Activated CD4-positive, alpha-beta T cell treated with anti-CD3 and anti-CD28 coated beads for 4 hours (primary cell): ENCODE measurements at regions not wholly inside any gene's neighbourhood (a gene's known extent, or its start where the extent isn't known, plus 50 kb on each side); places are given as distances from the start of the nearest gene placed in this dataset.

Experiments used
- DNase-seq, 2 donors: peaks; one replicate each; pipeline ENCODE4 v3.0.0-alpha.2; 2020

DNA sequence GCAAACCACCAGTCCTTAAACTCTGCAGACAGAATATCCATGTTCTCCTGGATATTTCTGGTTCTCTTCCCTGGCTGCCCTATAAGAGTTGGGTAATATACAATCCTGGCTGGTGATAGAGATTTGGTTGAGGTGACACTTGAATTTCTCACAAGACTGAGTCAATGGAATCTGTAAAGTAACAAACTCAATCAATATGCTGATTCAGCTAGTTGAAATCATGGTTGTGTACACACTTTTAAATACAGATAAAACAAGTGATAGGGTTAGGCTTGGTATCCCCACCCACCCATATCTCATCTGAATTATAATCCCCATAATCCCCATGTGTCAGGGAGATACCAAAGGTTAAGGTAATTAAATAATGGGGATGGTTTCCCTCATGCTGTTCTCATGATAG is 349.2 kb upstream of the MAD2L1 start:
- DNase-seq, result no peak

- no peak for DNase-seq
Observed at GRCh38 chr4:120406960-120407359, 340.3 kb upstream of the MAD2L1 start.

- DNase-seq, result no peak
Observed at GRCh38 chr4:120403296-120403695, 336.6 kb upstream of the MAD2L1 start.

GRCh38 chr4:120400441-120400840 is 333.8 kb upstream of the MAD2L1 start:
- no peak for DNase-seq

DNA sequence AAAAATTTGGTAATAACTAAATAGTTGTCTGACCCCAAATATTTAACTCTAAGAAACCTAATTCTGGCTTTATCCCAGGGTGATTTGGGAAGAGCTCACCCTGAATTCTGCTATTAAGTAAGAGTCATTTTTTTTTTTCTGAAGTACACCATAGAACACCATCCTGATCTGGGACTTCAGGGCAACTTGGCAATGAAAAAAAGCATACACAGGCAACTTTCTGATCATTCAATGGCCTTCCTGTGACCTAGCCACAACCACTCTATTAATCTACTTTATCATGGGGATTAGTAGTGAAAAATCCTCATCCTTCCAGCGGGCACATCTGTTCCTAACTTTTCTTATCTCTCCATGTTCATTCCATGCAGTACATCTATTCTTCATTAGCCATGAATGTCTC is 333.2 kb upstream of the MAD2L1 start:
- no peak for DNase-seq

GRCh38 chr4:120395746-120396145 is 329.1 kb upstream of the MAD2L1 start:
- no peak for DNase-seq

GRCh38 chr4:120355881-120356280 is 289.2 kb upstream of the MAD2L1 start:
- no peak for DNase-seq

DNA sequence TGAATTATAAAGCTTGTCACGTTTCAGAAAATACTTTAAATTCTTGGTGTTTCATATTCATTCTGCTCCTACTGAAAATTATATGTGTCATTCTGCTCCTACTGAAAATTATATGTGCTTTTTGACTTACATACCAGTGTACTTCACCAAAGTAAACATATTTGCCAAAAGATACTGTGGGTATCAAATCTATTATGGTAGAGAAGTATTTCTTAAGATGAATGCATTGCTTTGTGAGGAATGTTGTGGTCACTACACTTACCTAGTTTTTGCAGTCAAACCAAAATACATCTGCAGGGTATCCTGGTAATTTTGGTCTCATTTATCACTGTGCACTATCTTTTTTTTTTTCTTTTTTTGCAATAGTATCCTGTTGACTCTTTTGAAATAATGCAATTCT is 287.7 kb upstream of the MAD2L1 start:
- no peak for DNase-seq

DNA sequence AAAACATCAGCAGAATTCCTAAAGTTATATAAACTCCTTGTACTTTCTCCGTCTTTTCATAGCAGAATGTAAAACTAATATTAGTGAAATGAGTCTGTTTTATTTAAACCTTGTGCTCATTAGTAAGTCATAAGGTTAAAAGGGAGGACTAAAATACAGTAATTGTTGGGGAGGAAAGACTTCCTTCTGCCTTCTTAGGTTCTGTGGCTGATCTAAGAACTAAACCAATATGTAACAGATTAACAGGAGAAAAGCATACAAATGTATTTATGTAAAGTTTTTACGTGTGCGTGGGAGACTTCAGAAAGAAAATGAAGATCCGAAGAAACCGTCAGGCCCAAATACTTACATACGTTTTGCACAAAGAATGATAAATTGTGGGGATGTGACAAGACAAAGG is 286.6 kb upstream of the MAD2L1 start:
- no peak for DNase-seq

DNA sequence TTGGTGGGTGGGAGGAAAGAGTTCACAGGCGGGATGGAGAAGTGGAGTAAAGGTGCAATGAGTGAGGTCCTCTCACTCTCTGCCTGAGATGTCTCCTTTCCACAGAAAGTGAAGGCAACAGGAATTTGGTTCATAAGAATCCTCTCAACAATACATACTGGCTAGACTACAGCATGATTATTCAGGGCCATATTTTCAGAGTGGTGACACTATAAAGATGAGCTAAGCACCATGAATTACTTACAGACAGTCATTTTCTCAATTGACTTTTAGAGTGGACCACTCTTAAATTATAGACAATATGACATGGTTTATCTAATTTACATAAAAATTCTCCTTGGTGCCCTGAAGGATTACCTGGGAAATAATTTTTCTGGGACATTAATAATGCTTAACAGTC is 286.1 kb upstream of the MAD2L1 start:
- DNase-seq, result no peak

DNA sequence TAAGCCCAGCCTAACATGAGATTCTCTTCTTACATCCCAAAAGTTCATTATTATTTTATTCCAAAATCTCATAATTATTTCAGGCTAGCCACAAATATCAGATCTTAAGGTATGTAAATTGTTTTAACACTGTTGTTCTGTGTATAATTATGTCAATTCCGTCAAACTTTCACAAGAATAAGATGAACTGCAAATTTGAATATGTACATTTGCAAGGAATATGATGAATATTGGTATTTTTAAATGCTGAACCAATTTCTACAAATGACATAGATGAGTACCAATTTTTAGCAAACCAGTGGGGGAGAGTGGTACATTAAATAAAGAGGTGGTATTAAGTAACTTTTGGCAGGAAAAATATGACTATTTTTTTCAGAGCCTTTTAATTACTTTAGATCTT is 282.3 kb upstream of the MAD2L1 start:
- no peak for DNase-seq

DNA sequence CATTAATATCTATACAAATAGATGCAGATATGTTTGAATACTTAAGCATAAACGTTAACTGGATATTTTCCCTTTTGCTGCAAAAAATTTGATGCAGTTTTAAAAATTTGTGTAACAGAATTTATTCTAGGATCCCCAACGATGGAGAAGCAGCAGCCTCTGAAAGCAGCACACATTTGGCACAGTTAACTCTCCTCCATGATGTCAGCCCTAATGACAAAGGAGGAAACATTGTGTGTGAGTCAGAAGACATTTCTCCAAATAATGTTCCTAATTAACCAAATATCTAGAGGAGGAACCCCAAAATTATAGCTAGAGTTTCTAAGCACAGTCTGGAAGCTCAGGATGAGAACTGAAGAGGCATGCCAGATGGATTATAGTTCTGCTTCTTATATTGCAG is 281.9 kb upstream of the MAD2L1 start:
- no peak for DNase-seq

DNA sequence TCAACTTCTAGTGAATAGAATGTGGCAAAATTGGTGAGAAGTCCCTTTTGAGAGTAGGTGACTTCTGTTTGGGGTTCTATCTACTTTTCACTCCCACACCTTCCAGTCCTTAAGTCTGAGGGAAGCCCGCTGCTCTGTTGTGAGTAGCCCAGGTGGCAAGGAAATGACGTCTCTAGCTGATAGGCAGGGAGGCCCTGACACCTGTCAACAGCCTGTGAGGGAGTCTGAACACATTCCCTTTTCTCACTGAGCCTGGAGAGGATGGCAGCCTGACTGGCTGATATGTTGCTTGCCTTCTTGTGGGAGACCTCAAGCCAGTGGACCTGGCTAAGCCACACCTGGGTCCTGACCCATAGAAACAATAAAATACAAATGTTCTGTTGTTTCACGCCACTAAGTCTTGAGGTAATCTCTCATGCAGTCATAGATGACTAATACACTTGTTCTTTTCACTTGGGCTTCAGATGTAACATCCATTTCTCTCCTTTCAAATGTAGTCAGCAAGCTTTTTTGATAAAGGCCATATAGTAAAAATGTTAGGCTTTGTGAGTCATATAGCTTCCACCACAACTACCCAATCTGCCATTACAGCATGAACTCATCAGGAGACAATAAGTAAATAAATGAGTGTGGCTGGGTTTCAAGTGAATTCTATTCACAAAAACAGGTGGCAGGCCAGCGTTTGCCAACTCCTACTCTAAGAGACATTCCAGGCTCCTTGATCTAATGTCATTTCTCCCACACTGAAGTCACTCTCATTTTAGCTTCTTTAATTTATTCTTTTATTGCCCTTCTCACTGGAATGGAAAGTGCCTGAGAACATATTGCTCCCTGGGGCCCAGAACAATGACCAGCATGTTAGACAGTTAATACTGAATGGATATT is 265.1 kb upstream of the MAD2L1 start:
- no peak for DNase-seq

DNA sequence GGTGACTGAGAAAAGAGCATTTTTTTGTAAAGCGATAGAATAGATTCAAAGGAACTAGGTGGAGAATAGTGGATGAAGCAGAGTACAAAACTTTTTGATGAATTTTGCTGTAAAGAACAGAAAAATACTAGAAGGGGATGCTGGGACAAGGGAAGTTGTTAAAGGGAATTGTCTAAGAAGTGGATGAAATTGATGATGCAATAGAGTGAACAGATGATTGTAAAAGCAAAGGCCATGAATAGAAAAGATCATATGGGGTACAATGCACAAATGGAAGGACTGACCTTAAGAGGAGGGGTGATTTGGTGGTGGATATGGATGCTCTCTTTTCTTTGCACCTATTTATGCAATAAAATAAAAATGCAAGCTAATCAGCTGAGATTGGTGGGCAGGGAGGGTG is 262.7 kb upstream of the MAD2L1 start:
- no peak for DNase-seq

GRCh38 chr4:120327276-120327675 is 260.6 kb upstream of the MAD2L1 start:
- DNase-seq, result no peak

DNA sequence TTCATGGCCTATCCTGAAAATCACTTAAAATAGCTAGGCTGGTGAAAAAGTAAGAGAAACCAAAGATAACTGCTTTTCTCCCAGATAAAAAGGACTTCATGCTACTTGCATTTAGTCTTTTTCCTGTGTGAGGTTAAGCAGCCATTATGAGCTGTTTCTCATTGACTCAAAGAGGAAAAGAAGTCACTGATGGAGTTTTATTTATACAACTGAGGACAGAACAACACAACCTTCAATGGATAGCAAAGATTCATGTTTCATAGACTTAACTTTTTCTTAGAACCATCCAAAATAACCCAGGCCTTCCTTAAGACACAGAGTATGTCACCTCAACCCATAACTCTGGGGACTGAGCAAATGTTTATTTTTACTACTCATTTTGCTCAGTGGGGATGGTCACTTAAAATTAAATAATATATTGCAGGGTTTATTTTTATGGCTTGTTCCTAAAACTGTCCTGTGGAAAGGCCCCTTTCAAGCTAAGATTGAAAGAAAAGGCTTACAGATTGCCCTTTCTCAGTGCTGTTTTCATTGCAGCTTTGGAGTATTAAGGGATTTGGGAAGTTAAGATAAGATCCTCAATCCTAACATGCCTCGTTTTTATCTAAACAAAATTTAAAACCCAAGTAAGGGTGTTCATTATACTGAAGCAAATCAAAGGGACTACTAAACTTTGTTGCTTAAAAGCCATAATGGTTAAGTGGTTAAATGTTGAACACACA is 252.6 kb upstream of the MAD2L1 start:
- DNase-seq, result no peak

DNA sequence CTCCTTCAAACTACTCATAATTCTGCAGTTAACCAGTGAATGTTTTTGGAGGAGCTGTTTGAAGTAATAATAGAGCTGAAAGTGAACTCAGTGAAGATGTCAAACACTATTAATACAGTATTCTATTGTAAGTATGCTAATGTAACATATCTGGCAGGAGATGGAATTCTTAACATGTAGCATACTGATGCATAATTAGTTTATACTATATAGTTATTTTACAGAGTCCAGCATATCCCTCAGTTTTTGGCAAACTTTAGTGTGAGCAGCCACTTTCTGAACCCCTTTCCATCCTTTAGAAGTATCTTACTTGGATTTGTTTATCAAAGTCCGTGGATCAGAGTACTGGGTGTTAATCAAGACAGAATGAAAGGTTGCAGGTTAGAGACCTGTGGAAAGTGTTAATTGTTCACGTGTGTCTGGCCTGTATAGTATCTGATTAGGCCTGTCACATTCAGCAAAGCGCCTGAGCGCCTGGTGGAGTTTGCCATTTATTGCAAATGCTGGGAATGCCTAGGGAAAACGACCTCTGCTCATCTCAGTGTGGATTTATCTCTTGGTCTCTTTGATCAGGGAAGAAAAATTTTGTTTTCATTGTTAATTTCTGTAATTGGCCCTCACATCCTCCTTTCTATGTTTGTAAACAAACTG is 251.7 kb upstream of the MAD2L1 start:
- DNase-seq, result no peak

DNA sequence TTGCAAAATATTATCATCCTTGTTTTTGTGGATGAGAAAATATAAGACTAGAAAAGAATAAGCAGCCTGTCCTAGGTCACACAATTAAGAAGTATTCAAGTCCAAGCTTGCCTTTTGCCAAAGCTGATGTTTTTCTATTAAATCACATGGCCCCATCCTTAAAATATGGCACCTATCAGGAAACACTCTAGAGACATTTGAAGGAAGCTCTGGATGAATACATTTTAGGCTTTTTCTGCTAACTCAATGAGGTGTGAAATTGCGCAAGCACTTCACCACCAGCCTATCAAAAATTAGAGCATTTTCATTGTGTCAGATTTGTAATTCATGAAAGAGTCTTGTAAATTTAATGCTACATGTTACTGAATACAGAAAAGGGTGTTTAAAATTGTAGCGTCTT is 251.1 kb upstream of the MAD2L1 start:
- no peak for DNase-seq

GRCh38 chr4:120316416-120316815 is 249.8 kb upstream of the MAD2L1 start:
- DNase-seq, result no peak

DNA sequence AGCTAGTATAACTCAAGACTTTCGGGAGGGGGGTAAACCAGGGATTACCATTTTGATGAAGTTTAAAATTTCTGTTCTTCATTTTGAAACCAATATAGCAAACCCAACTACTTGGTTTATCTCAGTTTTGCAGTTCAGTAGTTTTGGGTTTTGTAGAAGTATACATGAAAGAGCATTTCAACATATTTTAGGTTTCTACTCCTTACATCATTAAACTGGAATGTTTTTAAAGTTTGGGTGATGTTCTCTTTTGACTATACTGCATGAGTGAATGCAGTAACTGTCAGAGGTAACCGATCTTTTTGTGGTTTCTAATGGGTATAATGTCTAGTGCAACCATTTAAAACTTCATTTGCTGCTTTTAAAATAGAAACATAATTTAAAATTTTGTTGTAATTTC is 248.3 kb upstream of the MAD2L1 start:
- DNase-seq, result no peak

DNA sequence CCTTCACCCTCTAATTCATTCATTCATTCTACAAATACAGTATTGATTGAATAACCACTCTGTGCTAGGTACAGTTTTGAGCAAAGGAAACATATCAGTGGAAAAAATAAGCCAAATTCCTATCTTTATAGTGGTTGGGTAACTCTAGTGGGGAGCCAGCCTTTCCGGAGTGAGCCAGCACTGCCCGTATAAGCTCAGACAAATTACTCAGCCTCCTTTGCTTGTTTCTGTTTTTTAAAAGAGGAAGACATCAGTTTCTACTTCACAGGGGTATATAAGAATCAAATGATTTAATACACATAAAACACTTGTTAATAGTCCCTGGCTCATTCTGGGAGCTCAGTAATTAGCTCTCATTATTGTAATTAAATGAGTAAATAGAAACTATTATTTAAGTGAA is 238.2 kb upstream of the MAD2L1 start:
- no peak for DNase-seq

- DNase-seq, result no peak
Observed at GRCh38 chr4:120299631-120300030, 233.0 kb upstream of the MAD2L1 start.

- no peak for DNase-seq
Observed at GRCh38 chr4:120293341-120293740, 226.7 kb upstream of the MAD2L1 start.

DNA sequence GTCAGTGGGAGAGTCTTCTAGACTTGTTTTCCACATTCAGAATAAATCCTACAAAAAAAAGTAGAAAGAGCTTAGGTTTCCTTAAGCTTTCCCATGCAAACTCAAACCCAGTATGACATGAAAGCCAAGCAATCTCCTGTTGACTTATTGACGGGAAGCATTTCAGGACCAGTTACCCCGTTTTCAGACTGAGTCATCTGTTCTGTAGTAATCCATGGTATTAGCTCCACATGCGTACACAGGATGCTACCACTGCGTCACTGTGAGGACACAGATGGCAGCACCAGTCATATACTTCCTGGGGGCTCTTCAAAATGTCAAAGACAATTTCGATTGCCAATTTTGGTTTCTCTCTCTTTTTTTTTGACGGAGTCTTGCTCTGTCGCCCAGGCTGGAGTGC is 224.9 kb upstream of the MAD2L1 start:
- no peak for DNase-seq
